Spleen (tissue), 11 donors: ENCODE measurements at regions not wholly inside any gene's neighbourhood (a gene's known extent, or its start where the extent isn't known, plus 50 kb on each side); places are given as distances from the start of the nearest gene placed in this dataset.

Experiments used
- DNase-seq: peaks from one replicate; pipeline ENCODE4 v3.0.0-alpha.2; 2020
- H3K27ac ChIP-seq, 8 donors: fragments of 200-600 bp; sonication (generic) in 7 of 8; 1 replicate in 4 of 8; 2 replicates in 4 of 8; pipeline versions ENCODE4 v1.5.0 to v1.8.0; 2016 to 2021; ENCODE audit warnings: inconsistent platforms in 4 of 8, mild to moderate bottlenecking in 4 of 8, moderate library complexity in 1 of 8
- H3K27me3 ChIP-seq, 7 donors: fragments of 200-600 bp; sonication (generic) in 6 of 7; replicated peaks in 1 of 7; 1 replicate in 4 of 7; 2 replicates in 3 of 7; pipeline versions ENCODE4 v1.5.0 to v1.8.0; 2016 to 2021; ENCODE audit warnings: inconsistent platforms in 3 of 7, mild to moderate bottlenecking in 1 of 7
- H3K36me3 ChIP-seq, 6 donors: fragments of 200-600 bp; sonication (generic) in 5 of 6; 1 replicate in 4 of 6; 2 replicates in 2 of 6; pipeline versions ENCODE4 v1.5.0 to v1.8.0; 2016 to 2021; ENCODE audit warnings: inconsistent platforms in 2 of 6
- H3K4me1 ChIP-seq, 6 donors: fragments of 200-600 bp; sonication (generic) in 5 of 6; 1 replicate in 3 of 6; 2 replicates in 3 of 6; pipeline versions ENCODE4 v1.5.0 to v1.8.0; 2016 to 2021; ENCODE audit warnings: inconsistent platforms in 3 of 6
- H3K4me3 ChIP-seq, 8 donors: fragments of 200-600 bp; sonication (generic) in 7 of 8; 1 replicate in 4 of 8; 2 replicates in 4 of 8; pipeline versions ENCODE4 v1.5.0 to v1.8.0; 2016 to 2021; ENCODE audit warnings: inconsistent platforms in 4 of 8, mild to moderate bottlenecking in 4 of 8, moderate library complexity in 2 of 8
- H3K9me3 ChIP-seq, 8 donors: fragments of 200-600 bp; sonication (generic) in 7 of 8; 1 replicate in 4 of 8; 2 replicates in 4 of 8; pipeline versions ENCODE4 v1.5.0 to v1.8.0; 2016 to 2021; ENCODE audit warnings: inconsistent platforms in 4 of 8
- POLR2A ChIP-seq, 3 donors: fragments of 450-650 bp; IDR thresholded peaks; one replicate each; pipeline ENCODE4 v1.5.1; 2017; ENCODE audit warnings: antibody characterized with exemption in 3 of 3, mild to moderate bottlenecking in 1 of 3
- POLR2AphosphoS5 ChIP-seq, 3 donors: sonication (generic); formaldehyde crosslinking; IDR thresholded peaks; one replicate each; pipeline ENCODE4 v1.5.1; 2017; ENCODE audit warnings: antibody characterized with exemption in 3 of 3
- WGBS, 5 donors: extraction: QIAGEN DNeasy Blood & Tissue Kit in 3 of 5; methylation state at CpG; one replicate each; pipeline versions ENCODE4 v1.1.5 to v1.1.7; 2013 to 2018; 5-methylcytosine and 5-hydroxymethylcytosine counted together
- intact Hi-C: fragments of 100-400 bp; cut with DNase I; formaldehyde crosslinking; loops from one replicate; pipeline ENCODE4 v1.15.0; 2023; ENCODE audit warnings: low total_unique reads
- TF ChIP-seq, protein P1 (sequence below), 11 experiments: fragments of 200-600 bp in 7 of 11; fragments of 450-650 bp in 4 of 11; sonication (generic) in 4 of 11; IDR thresholded peaks in 8 of 11; conservative IDR thresholded peaks in 3 of 11; 1 replicate in 7 of 11; 2 replicates in 4 of 11; pipeline versions ENCODE4 v1.4.0 to v1.8.0; 2016 to 2021; ENCODE audit warnings: antibody characterized with exemption in 11 of 11, inconsistent platforms in 4 of 11, mild to moderate bottlenecking in 1 of 11
- donor health status: healthy with polysubstance abuse.
- donor health status: DM: no; HTN: no; CAD: no; lungs with moderate emphysema.
- donor health status: DM: no; HTN: no; CAD: no.
- donor health status: Bipolar disorder and iron deficiency.
- donor health status: healthy.
- donor health status: DM: no; HTN: no; CAD: no.
- donor health status: DM: yes; HTN: yes; CAD: no.

DNA sequence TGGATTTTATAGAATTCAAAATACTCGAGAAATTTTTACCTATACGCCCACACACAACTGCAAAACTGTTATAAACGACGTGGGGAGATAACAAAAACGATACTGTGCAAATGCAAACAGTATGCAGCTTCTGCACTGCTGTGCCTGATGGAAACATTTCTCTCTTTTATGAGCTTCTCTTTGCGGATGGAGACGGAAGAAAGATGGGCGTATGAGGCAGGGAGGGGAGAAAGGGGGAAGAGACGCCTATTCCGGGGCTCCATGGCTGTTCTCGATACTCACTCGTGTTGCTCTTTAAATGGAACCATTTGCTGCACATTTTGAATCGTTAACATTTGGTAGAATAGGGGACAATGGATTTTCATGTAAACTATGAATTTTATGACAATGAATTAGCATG lies 69.1 kb upstream of the EXOC2 start:
- TF ChIP-seq, protein P1, sequence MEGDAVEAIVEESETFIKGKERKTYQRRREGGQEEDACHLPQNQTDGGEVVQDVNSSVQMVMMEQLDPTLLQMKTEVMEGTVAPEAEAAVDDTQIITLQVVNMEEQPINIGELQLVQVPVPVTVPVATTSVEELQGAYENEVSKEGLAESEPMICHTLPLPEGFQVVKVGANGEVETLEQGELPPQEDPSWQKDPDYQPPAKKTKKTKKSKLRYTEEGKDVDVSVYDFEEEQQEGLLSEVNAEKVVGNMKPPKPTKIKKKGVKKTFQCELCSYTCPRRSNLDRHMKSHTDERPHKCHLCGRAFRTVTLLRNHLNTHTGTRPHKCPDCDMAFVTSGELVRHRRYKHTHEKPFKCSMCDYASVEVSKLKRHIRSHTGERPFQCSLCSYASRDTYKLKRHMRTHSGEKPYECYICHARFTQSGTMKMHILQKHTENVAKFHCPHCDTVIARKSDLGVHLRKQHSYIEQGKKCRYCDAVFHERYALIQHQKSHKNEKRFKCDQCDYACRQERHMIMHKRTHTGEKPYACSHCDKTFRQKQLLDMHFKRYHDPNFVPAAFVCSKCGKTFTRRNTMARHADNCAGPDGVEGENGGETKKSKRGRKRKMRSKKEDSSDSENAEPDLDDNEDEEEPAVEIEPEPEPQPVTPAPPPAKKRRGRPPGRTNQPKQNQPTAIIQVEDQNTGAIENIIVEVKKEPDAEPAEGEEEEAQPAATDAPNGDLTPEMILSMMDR (IDR thresholded peaks at IDR 0.05 in 8 of 11, conservative IDR thresholded peaks at IDR 0.05 in 3 of 11), result no peak
- no peak for TF ChIP-seq POLR2AphosphoS5 (IDR thresholded peaks at IDR 0.05)
- no peak for TF ChIP-seq POLR2A (IDR thresholded peaks at IDR 0.05)

DNA sequence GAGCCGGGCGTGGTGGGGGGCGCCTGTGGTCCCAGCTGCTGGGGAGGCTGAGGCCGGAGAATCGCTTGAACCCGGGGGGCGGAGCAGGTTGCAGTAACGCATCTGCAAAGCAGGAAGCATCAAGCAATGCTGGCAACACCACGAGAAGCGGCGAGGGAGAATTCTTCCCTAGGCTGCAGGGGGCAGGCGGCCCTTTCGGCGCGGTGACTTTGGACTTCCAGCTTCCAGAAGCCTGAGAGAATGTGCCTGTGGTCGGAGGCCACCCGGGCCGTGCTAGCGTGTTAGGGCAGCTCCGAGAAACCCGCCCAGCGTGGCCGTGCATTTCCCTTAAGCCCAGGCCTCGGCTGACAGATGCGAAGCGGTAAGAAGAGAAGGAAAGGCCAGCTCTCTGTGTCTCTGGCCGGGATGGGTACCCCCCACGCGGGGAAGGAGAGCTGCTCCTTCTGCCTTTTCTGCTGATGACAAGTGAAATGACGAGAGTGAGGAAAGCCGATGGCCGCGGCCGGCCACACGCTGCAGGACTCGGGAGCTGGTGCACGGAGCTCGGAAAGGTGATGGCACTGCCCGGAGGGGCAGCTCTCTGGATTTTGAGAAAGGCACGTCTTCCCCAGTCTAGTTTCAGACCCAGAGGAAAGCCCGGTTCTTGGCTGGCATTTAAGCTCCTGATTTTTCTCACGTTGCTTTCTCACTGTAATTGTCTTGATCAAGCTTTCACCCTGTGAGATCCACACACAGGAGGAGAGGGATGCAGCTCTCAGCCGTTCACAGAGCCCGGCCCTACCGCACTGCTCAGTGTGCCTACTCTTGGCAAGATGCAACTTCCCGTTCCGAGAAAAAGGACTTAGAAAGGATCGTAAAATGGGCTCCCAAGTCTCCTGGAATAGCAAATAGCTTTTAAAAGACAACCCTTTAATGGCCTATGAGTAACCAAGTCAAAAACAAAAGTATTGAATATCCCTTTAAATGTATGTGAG lies 68.3 kb upstream of the EXOC2 start:
- TF ChIP-seq, protein P1 (IDR thresholded peaks at IDR 0.05 in 8 of 11, conservative IDR thresholded peaks at IDR 0.05 in 3 of 11), result no peak
- TF ChIP-seq POLR2A (IDR thresholded peaks at IDR 0.05), result no peak
- TF ChIP-seq POLR2AphosphoS5 (IDR thresholded peaks at IDR 0.05), result no peak
- Histone ChIP-seq H3K27ac (no peak overlapping the region), H3K4me1 (no peaks in the 10 kb centered on the region), H3K36me3 (no peaks in the 10 kb centered on the region), H3K27me3 (peaks cover 0 to 10% (median 0%) of the 10 kb centered on the region in 7 donors), H3K4me3 (no peak overlapping the region), H3K9me3 (peaks cover 0 to 3% (median 0%) of the 10 kb centered on the region in 8 donors)
- DNase-seq, result no peak
- intact Hi-C loops, result no loop called here
- WGBS, 5 donors, result 88 to 92% (median 90%) methylated on average over 46 to 48 of the region's 48 CpGs

More for the DNA sequence above, 69.1 kb upstream of the EXOC2 start:
- no peak for DNase-seq
- WGBS, 5 donors, result 84 to 91% (median 88%) methylated on average over 13 of the region's 13 CpGs
- intact Hi-C loops, result no loop called here
- Histone ChIP-seq H3K4me3 (no peak overlapping the region), H3K27ac (no peak overlapping the region), H3K4me1 (no peaks in the 10 kb centered on the region), H3K9me3 (no peaks in the 10 kb centered on the region), H3K27me3 (peaks cover 0 to 10% (median 0%) of the 10 kb centered on the region in 7 donors), H3K36me3 (no peaks in the 10 kb centered on the region)

DNA sequence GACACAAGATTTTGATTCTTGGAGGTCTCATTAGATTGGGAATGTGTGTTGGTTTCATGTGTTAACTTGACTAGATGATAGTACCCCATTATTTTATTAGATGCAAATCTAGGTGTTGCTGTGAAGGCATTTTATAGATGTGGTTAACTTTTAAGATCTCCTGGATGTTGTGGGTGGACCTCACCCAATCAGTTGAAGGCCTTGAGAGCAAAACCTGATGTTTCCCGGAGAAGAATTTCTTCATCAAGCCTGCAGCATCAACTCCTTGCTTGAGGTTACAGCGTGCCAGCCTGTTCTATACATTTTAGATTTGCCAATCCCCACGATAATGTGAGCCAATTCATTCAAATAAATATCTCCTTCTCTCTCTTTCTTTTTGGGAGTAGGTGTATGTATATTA lies 66.8 kb upstream of the EXOC2 start:
- 86 to 94% (median 90%) methylated on average over 3 of the region's 3 CpGs for WGBS, 5 donors
- no peak for DNase-seq
- Histone ChIP-seq H3K9me3 (peaks cover 0 to 3% (median 0%) of the 10 kb centered on the region in 8 donors), H3K4me1 (no peaks in the 10 kb centered on the region), H3K27me3 (peaks cover 0 to 10% (median 0%) of the 10 kb centered on the region in 7 donors), H3K36me3 (no peaks in the 10 kb centered on the region), H3K4me3 (no peak overlapping the region), H3K27ac (no peak overlapping the region)
- intact Hi-C loops, result no loop called here
- TF ChIP-seq, protein P1 (IDR thresholded peaks at IDR 0.05 in 8 of 11, conservative IDR thresholded peaks at IDR 0.05 in 3 of 11), result no peak
- TF ChIP-seq POLR2A (IDR thresholded peaks at IDR 0.05) (no peak), POLR2AphosphoS5 (IDR thresholded peaks at IDR 0.05) (no peak)

DNA sequence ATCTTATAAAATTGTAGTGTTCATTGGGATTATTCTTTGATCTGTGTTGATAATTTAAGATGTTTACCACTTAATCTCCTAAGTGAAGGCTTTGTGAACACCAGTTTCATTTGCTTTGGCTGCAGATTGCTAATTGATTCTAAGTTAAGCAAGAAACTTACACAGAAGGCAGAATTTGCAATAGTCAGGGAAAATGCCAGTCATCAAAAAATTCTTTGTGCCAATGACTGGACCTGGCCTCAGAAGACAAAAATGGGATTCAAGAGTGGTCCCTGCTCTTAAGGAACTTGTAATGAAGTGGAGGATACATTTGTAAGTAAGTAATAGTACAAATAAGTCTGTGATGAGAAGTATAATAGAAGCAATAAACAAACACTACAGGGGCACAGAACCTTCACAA lies 63.3 kb upstream of the EXOC2 start:
- TF ChIP-seq POLR2AphosphoS5 (IDR thresholded peaks at IDR 0.05) (no peak), POLR2A (IDR thresholded peaks at IDR 0.05) (no peak)
- TF ChIP-seq, protein P1 (IDR thresholded peaks at IDR 0.05 in 8 of 11, conservative IDR thresholded peaks at IDR 0.05 in 3 of 11), result no peak
- intact Hi-C loops, result no loop called here
- no peak for DNase-seq
- H3K9me3 ChIP-seq, result peaks cover 0 to 3% (median 0%) of the 10 kb centered on the region in 8 donors
- H3K27ac ChIP-seq, result no peak overlapping the region
- no peaks in the 10 kb centered on the region for H3K27me3 ChIP-seq
- no peaks in the 10 kb centered on the region for H3K36me3 ChIP-seq
- H3K4me1 ChIP-seq, result no peaks in the 10 kb centered on the region
- no peak overlapping the region for H3K4me3 ChIP-seq
